ENCODE measurements at regions not wholly inside any gene's neighbourhood (a gene's known extent, or its start where the extent isn't known, plus 50 kb on each side); places are given as distances from the start of the nearest gene placed in this dataset.

DNA sequence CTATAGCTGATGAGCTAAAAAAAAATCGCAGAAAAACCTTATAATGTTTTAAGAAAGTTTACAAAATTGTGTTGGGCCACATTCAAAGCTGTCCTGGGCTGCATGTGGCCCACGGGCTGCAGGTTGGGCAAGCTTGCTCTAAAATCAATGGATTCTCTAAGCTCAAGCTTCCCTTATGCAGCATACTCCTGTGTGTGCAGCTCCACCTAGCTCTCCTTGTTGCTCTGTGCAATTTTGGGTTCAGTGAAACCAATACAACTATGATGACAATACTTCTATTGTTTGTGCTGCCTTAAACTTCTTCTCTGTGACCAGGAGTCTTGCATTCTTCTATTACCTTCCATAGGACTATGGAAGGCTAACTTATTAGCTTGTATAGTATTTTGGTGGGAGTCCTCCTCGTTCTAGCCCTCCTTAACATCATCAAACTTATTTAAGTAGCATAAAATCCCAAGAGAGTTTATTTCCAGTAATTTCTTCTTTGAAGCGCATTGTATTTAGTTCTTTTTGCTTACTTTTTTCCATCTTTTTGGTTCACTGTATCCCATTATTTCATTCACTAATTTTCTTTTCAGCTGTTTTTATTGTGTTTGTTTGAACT, 170.9 kb upstream of the SMIM30 start:
- no peak overlapping the region for H2AFZ ChIP-seq (replicated peaks; ENCODE audit: low read length, poor library complexity)
- no peak overlapping the region for H3K4ac ChIP-seq (ENCODE audit: low read depth, low read length)
- intact Hi-C loops (cut with micrococcal nuclease) = loop anchor here (1.0 to 10.0 kb wide), 6 partner anchors 130 to 739 kb away; a partner anchor contains a TSS
- no peak overlapping the region for H3K18ac ChIP-seq (ENCODE audit: low read depth, low read length)
- H2AK5ac ChIP-seq (ENCODE audit: low read depth, low read length) = no peak overlapping the region
- ATAC-seq (ENCODE audit: low read depth) = peak; percentile 95
- peaks cover 6% of the 10 kb centered on the region; the same call in 1 of the 2 replicates for H3K9me1 ChIP-seq (ENCODE audit: insufficient read depth, low read length)
- H3K27ac ChIP-seq (ENCODE audit: insufficient read depth, low read length) = no peak overlapping the region
- no peak overlapping the region for H2AK9ac ChIP-seq (replicated peaks; ENCODE audit: low read depth, low read length, poor library complexity)
- H3K14ac ChIP-seq (replicated peaks; ENCODE audit: low read depth, low read length) = no peak overlapping the region
- H3K36me3 ChIP-seq (ENCODE audit: control insufficient read depth, insufficient read depth, low read length) = no peaks in the 10 kb centered on the region
- no peak overlapping the region for H2BK20ac ChIP-seq (ENCODE audit: low read depth, low read length)
- no TSS peak for BruUV-seq (replicated peaks)
- DNase-seq = peak; percentile 71
- WGBS, 2 experiments (ENCODE audit: extremely low coverage in 2 of 2, insufficient read length in 1 of 2) = no CpG with 5 or more reads among the region's 4 CpGs
- H3K27me3 ChIP-seq (ENCODE audit: control insufficient read depth, insufficient read depth, low read length) = no peaks in the 10 kb centered on the region
- no peak overlapping the region for H4K91ac ChIP-seq (ENCODE audit: insufficient read depth, low read depth, low read length)
- no peak overlapping the region for H2BK15ac ChIP-seq (ENCODE audit: low read depth, low read length)
- no peak overlapping the region for H3K4me2 ChIP-seq (ENCODE audit: low read depth, low read length)
- H3K4me1 ChIP-seq (ENCODE audit: control insufficient read depth, insufficient read depth, low read length) = no peaks in the 10 kb centered on the region
- TF ChIP-seq CHD1 (IDR thresholded peaks at IDR 0.05; ENCODE audit: low read depth, low read length) = no peak
- TF ChIP-seq MAFK (IDR thresholded peaks at IDR 0.05; ENCODE audit: low read depth, low read length) = no peak
- no peak for TF ChIP-seq POLR2A (IDR thresholded peaks at IDR 0.05; ENCODE audit: low read depth, low read length)
- TF ChIP-seq MXI1 (IDR thresholded peaks at IDR 0.05; ENCODE audit: borderline replicate concordance, low read depth, low read length) = no peak
- TF ChIP-seq, protein P1, sequence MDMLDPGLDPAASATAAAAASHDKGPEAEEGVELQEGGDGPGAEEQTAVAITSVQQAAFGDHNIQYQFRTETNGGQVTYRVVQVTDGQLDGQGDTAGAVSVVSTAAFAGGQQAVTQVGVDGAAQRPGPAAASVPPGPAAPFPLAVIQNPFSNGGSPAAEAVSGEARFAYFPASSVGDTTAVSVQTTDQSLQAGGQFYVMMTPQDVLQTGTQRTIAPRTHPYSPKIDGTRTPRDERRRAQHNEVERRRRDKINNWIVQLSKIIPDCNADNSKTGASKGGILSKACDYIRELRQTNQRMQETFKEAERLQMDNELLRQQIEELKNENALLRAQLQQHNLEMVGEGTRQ (IDR thresholded peaks at IDR 0.05; ENCODE audit: low read depth, low read length) = no peak
- no peak for TF ChIP-seq CEBPB (IDR thresholded peaks at IDR 0.05; ENCODE audit: low read depth, low read length)
- TF ChIP-seq, protein P2, sequence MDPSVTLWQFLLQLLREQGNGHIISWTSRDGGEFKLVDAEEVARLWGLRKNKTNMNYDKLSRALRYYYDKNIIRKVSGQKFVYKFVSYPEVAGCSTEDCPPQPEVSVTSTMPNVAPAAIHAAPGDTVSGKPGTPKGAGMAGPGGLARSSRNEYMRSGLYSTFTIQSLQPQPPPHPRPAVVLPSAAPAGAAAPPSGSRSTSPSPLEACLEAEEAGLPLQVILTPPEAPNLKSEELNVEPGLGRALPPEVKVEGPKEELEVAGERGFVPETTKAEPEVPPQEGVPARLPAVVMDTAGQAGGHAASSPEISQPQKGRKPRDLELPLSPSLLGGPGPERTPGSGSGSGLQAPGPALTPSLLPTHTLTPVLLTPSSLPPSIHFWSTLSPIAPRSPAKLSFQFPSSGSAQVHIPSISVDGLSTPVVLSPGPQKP (IDR thresholded peaks at IDR 0.05; ENCODE audit: borderline replicate concordance, low read depth, low read length) = no peak
- TF ChIP-seq RCOR1 (IDR thresholded peaks at IDR 0.05; ENCODE audit: insufficient replicate concordance, low read length) = no peak
- TF ChIP-seq FOS (IDR thresholded peaks at IDR 0.05; ENCODE audit: low read depth, low read length) = no peak
- peak; percentile 78 for TF ChIP-seq RAD21 (IDR thresholded peaks at IDR 0.05; ENCODE audit: low read length)
- TF ChIP-seq, protein P3, sequence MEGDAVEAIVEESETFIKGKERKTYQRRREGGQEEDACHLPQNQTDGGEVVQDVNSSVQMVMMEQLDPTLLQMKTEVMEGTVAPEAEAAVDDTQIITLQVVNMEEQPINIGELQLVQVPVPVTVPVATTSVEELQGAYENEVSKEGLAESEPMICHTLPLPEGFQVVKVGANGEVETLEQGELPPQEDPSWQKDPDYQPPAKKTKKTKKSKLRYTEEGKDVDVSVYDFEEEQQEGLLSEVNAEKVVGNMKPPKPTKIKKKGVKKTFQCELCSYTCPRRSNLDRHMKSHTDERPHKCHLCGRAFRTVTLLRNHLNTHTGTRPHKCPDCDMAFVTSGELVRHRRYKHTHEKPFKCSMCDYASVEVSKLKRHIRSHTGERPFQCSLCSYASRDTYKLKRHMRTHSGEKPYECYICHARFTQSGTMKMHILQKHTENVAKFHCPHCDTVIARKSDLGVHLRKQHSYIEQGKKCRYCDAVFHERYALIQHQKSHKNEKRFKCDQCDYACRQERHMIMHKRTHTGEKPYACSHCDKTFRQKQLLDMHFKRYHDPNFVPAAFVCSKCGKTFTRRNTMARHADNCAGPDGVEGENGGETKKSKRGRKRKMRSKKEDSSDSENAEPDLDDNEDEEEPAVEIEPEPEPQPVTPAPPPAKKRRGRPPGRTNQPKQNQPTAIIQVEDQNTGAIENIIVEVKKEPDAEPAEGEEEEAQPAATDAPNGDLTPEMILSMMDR (conservative IDR thresholded peaks at IDR 0.05; ENCODE audit: low read depth, low read length) = peak; percentile 67
- TF ChIP-seq BHLHE40 (IDR thresholded peaks at IDR 0.05; ENCODE audit: low read depth, low read length) = no peak
- no peak for TF ChIP-seq RFX5 (IDR thresholded peaks at IDR 0.05; ENCODE audit: low read depth, low read length)
- peak; percentile 67 for TF ChIP-seq SMC3 (IDR thresholded peaks at IDR 0.05; ENCODE audit: low read depth, low read length)
- TF ChIP-seq NFE2L2 (IDR thresholded peaks at IDR 0.05; ENCODE audit: low read depth, low read length) = no peak
- no peak for TF ChIP-seq MAZ (IDR thresholded peaks at IDR 0.05; ENCODE audit: borderline replicate concordance, low read depth, low read length)
- no peak overlapping the region for H4K5ac ChIP-seq (ENCODE audit: low read depth, low read length)
- in situ Hi-C loops (cut with MboI; ENCODE audit: low sequenced_read_pairs) = loop anchor here (25.0 kb wide), 1 partner anchor 277 kb away; no protein-coding TSS in a partner anchor
- ChIA-PET POLR2A (ENCODE audit: unreplicated experiment) (interaction anchor here (0.6 kb wide), 1 partner anchor 121 kb away, joined by 3 read pairs; no protein-coding TSS in a partner anchor), CTCF (interaction anchor here (0.5 to 1.6 kb wide), 15 partner anchors 12 to 390 kb away, joined by 3 to 21 read pairs (median 3); no protein-coding TSS in a partner anchor)
- H3K9me3 ChIP-seq (ENCODE audit: control insufficient read depth, insufficient read depth, low read length) = no peaks in the 10 kb centered on the region
- dilution Hi-C loops (cut with HindIII; ENCODE audit: low sequenced_read_pairs, unreplicated experiment) = no loop called here
- no peak overlapping the region for H3K9ac ChIP-seq (ENCODE audit: low read depth, low read length)
- H3K4me3 ChIP-seq (ENCODE audit: insufficient read depth, low read depth, low read length) = no peak overlapping the region
- H4K8ac ChIP-seq (ENCODE audit: low read depth in 2 of 2, low read length in 2 of 2) = no peak overlapping the region
- H2BK120ac ChIP-seq (ENCODE audit: low read depth, low read length) = no peak overlapping the region
- no peaks in the 10 kb centered on the region for H3K79me1 ChIP-seq (ENCODE audit: low read depth in 1 of 2, low read length in 2 of 2)
- H3K23ac ChIP-seq (ENCODE audit: low read depth, low read length) = no peak overlapping the region
- H3K56ac ChIP-seq (ENCODE audit: extremely low read depth, insufficient read depth, low read length) = no peak overlapping the region
- no peaks in the 10 kb centered on the region for H4K20me1 ChIP-seq (ENCODE audit: insufficient read depth, low read length)
- no peak overlapping the region for H2BK5ac ChIP-seq (ENCODE audit: low read depth, low read length, poor library complexity, severe bottlenecking)

Data from IMR-90 (cell line).